HEK293 (cell line): ENCODE measurements at regions not wholly inside any gene's neighbourhood (a gene's known extent, or its start where the extent isn't known, plus 50 kb on each side); places are given as distances from the start of the nearest gene placed in this dataset.

Experiments used
- KLF17 ChIP-seq: fragments of 450-650 bp; formaldehyde crosslinking; IDR thresholded peaks from 2 replicates; pipeline ENCODE4 v1.5.1; 2016; ENCODE audit warnings: missing biosample characterization, missing genetic modification characterization
- REST ChIP-seq: fragments of 450-650 bp; formaldehyde crosslinking; IDR thresholded peaks from 2 replicates; pipeline ENCODE4 v1.5.1; 2016; ENCODE audit warnings: missing biosample characterization, missing genetic modification characterization
- ZNF133 ChIP-seq: fragments of 450-650 bp; formaldehyde crosslinking; IDR thresholded peaks from 2 replicates; pipeline ENCODE4 v1.5.1; 2016; ENCODE audit warnings: missing biosample characterization, missing genetic modification characterization
- ZNF341 ChIP-seq: fragments of 450-650 bp; formaldehyde crosslinking; IDR thresholded peaks from 2 replicates; pipeline ENCODE4; 2016; ENCODE audit warnings: low read depth, missing biosample characterization, missing genetic modification characterization
- ZNF626 ChIP-seq: fragments of 450-650 bp; sonication (Bioruptor Pico); formaldehyde crosslinking; IDR thresholded peaks from 2 replicates; pipeline ENCODE4 v1.5.1; 2018; ENCODE audit warnings: missing biosample characterization, missing genetic modification characterization, inconsistent platforms
- TF ChIP-seq, protein P1 (sequence below): fragments of 450-650 bp; formaldehyde crosslinking; IDR thresholded peaks from 2 replicates; pipeline ENCODE4 v1.5.1; 2016; ENCODE audit warnings: missing biosample characterization, missing genetic modification characterization

DNA sequence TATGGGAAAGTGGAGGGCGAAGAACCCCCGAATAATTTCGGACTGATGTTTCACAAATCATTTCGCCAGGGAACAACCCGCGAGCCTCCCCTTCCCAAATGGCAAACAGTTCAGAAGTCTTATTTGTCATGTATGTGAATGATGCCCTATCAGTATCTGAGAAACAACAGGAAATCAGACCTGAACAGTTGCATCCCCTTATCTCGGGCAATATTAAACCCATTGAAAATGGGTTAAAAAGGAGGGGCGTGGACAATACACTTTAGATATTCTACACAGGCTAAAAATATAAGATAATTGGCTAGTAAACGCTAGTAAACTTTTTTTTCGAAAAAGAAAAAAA, 1003.3 kb upstream of the NR2F2 start:
- TF ChIP-seq ZNF133 (tag by site-specific recombination) (no peak), ZNF626 (tag by site-specific recombination) (no peak), REST (tag by site-specific recombination) (no peak), ZNF341 (no peak), KLF17 (tag by site-specific recombination) (no peak)
- TF ChIP-seq, protein P1, sequence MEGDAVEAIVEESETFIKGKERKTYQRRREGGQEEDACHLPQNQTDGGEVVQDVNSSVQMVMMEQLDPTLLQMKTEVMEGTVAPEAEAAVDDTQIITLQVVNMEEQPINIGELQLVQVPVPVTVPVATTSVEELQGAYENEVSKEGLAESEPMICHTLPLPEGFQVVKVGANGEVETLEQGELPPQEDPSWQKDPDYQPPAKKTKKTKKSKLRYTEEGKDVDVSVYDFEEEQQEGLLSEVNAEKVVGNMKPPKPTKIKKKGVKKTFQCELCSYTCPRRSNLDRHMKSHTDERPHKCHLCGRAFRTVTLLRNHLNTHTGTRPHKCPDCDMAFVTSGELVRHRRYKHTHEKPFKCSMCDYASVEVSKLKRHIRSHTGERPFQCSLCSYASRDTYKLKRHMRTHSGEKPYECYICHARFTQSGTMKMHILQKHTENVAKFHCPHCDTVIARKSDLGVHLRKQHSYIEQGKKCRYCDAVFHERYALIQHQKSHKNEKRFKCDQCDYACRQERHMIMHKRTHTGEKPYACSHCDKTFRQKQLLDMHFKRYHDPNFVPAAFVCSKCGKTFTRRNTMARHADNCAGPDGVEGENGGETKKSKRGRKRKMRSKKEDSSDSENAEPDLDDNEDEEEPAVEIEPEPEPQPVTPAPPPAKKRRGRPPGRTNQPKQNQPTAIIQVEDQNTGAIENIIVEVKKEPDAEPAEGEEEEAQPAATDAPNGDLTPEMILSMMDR (tag by site-specific recombination) = no peak
